ENCODE measurements at regions not wholly inside any gene's neighbourhood (a gene's known extent, or its start where the extent isn't known, plus 50 kb on each side); places are given as distances from the start of the nearest gene placed in this dataset.

DNA sequence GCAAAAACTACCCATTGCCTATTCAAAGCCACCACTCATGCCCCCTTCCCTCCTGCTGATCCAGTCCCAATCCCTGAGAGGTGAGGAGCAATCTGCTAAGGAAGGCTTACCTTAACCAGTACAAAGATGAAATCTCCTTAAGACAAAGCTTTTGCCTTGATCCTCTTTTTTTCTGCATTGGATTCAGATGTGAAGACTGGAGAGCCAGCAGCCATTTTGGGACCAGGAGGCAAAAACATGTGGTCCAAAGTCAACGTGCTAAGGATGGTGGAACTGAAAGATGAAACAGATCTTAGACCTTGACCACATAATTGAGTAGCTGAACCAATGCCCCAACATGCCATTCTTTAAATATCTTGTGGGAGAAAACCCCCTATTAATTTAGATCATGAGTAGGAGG lies 171.4 kb downstream of the IRX5 start:
- CTCF ChIA-PET: no interaction called here
- in situ Hi-C loops (cut with HindIII; ENCODE audit: low pct_unique_long_range_greater_than_20kb, low sequenced_read_pairs) (no loop called here), intact Hi-C loops (cut with micrococcal nuclease; ENCODE audit: unreplicated experiment) (no loop called here)
- H3K27me3 ChIP-seq (ENCODE audit: control insufficient read depth, insufficient read depth, low read length): no peaks in the 10 kb centered on the region; the same call in 1 of the 2 replicates
- no peak overlapping the region for H3K4me3 ChIP-seq (ENCODE audit: low read depth in 2 of 2, low read length in 2 of 2)
- no peak for DNase-seq (ENCODE audit: low read depth, low spot score)
- no peaks in the 10 kb centered on the region for H3K36me3 ChIP-seq (ENCODE audit: control insufficient read depth, insufficient read depth, low read length)
- no peaks in the 10 kb centered on the region for H3K9me3 ChIP-seq (ENCODE audit: control insufficient read depth, insufficient read depth, low read depth, low read length)
- no peak for ATAC-seq
- POLR2A ChIA-PET: no interaction called here
- H3K4me1 ChIP-seq (ENCODE audit: control insufficient read depth, insufficient read depth, low read length): no peaks in the 10 kb centered on the region
- no TSS peak for BruUV-seq (replicated peaks)
- TF ChIP-seq SIN3A (IDR thresholded peaks at IDR 0.05; ENCODE audit: borderline replicate concordance, insufficient read depth, low read depth, low read length) (no peak), POLR2AphosphoS5 (IDR thresholded peaks at IDR 0.05; ENCODE audit: low read depth, low read length) (no peak), TCF7L2 (IDR thresholded peaks at IDR 0.05; ENCODE audit: low read depth, low read length) (no peak)
- TF ChIP-seq, protein P1, sequence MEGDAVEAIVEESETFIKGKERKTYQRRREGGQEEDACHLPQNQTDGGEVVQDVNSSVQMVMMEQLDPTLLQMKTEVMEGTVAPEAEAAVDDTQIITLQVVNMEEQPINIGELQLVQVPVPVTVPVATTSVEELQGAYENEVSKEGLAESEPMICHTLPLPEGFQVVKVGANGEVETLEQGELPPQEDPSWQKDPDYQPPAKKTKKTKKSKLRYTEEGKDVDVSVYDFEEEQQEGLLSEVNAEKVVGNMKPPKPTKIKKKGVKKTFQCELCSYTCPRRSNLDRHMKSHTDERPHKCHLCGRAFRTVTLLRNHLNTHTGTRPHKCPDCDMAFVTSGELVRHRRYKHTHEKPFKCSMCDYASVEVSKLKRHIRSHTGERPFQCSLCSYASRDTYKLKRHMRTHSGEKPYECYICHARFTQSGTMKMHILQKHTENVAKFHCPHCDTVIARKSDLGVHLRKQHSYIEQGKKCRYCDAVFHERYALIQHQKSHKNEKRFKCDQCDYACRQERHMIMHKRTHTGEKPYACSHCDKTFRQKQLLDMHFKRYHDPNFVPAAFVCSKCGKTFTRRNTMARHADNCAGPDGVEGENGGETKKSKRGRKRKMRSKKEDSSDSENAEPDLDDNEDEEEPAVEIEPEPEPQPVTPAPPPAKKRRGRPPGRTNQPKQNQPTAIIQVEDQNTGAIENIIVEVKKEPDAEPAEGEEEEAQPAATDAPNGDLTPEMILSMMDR (IDR thresholded peaks at IDR 0.05): no peak
- TF ChIP-seq, protein P2, sequence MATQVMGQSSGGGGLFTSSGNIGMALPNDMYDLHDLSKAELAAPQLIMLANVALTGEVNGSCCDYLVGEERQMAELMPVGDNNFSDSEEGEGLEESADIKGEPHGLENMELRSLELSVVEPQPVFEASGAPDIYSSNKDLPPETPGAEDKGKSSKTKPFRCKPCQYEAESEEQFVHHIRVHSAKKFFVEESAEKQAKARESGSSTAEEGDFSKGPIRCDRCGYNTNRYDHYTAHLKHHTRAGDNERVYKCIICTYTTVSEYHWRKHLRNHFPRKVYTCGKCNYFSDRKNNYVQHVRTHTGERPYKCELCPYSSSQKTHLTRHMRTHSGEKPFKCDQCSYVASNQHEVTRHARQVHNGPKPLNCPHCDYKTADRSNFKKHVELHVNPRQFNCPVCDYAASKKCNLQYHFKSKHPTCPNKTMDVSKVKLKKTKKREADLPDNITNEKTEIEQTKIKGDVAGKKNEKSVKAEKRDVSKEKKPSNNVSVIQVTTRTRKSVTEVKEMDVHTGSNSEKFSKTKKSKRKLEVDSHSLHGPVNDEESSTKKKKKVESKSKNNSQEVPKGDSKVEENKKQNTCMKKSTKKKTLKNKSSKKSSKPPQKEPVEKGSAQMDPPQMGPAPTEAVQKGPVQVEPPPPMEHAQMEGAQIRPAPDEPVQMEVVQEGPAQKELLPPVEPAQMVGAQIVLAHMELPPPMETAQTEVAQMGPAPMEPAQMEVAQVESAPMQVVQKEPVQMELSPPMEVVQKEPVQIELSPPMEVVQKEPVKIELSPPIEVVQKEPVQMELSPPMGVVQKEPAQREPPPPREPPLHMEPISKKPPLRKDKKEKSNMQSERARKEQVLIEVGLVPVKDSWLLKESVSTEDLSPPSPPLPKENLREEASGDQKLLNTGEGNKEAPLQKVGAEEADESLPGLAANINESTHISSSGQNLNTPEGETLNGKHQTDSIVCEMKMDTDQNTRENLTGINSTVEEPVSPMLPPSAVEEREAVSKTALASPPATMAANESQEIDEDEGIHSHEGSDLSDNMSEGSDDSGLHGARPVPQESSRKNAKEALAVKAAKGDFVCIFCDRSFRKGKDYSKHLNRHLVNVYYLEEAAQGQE (IDR thresholded peaks at IDR 0.05; ENCODE audit: insufficient read depth in 1 of 2, low read depth in 2 of 2, low read length in 1 of 2): no peak
- H3K27ac ChIP-seq (ENCODE audit: low read length): no peak overlapping the region

DNA sequence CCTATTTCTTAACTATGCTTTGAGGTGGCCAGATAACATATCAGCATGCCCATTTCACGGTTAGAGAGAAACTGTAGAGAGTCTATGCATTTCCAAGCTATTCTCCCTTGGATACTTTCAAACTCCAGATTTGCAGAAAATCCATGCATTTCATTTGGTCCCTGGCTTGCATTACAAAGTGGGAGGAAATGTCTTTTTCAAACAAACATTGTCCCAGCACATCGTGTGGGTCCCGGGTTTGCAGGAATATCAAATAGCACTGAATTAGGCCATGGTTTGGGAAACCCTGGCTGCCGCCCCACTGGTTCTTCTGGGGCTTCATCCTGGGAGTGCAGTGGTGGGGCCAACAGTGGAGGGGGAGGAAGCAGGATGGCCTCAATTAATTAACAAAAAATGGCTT lies 171.9 kb downstream of the IRX5 start:
- intact Hi-C loops (cut with micrococcal nuclease; ENCODE audit: unreplicated experiment) (no loop called here), in situ Hi-C loops (cut with HindIII; ENCODE audit: low pct_unique_long_range_greater_than_20kb, low sequenced_read_pairs) (no loop called here)
- Histone ChIP-seq H3K27me3 (ENCODE audit: control insufficient read depth, insufficient read depth, low read length) (no peaks in the 10 kb centered on the region; the same call in 1 of the 2 replicates), H3K27ac (ENCODE audit: low read length) (no peak overlapping the region), H3K36me3 (ENCODE audit: control insufficient read depth, insufficient read depth, low read length) (no peaks in the 10 kb centered on the region), H3K4me1 (ENCODE audit: control insufficient read depth, insufficient read depth, low read length) (no peaks in the 10 kb centered on the region), H3K9me3 (ENCODE audit: control insufficient read depth, insufficient read depth, low read depth, low read length) (no peaks in the 10 kb centered on the region), H3K4me3 (ENCODE audit: low read depth in 2 of 2, low read length in 2 of 2) (no peak overlapping the region)
- ChIA-PET POLR2A (no interaction called here), CTCF (no interaction called here)
- no TSS peak for BruUV-seq (replicated peaks)
- TF ChIP-seq, protein P2 (IDR thresholded peaks at IDR 0.05; ENCODE audit: insufficient read depth in 1 of 2, low read depth in 2 of 2, low read length in 1 of 2): no peak
- TF ChIP-seq POLR2AphosphoS5 (IDR thresholded peaks at IDR 0.05; ENCODE audit: low read depth, low read length) (no peak), SIN3A (IDR thresholded peaks at IDR 0.05; ENCODE audit: borderline replicate concordance, insufficient read depth, low read depth, low read length) (no peak), TCF7L2 (IDR thresholded peaks at IDR 0.05; ENCODE audit: low read depth, low read length) (no peak)
- TF ChIP-seq, protein P1 (IDR thresholded peaks at IDR 0.05): no peak
- ATAC-seq: no peak
- DNase-seq (ENCODE audit: low read depth, low spot score): no peak

Data from Panc1 (cell line).